K562 (cell line): ENCODE measurements at regions not wholly inside any gene's neighbourhood (a gene's known extent, or its start where the extent isn't known, plus 50 kb on each side); places are given as distances from the start of the nearest gene placed in this dataset.

Experiments
- BCOR ChIP-seq: fragments of 450-650 bp; IDR thresholded peaks from 2 replicates; pipeline ENCODE4 v1.6.1; 2016
- FOXO4 ChIP-seq: fragments of 450-650 bp; formaldehyde crosslinking; IDR thresholded peaks from 2 replicates; pipeline ENCODE4 v1.4.0; 2020; ENCODE audit warnings: mild to moderate bottlenecking, moderate library complexity
- KDM5B ChIP-seq: fragments of 200-600 bp; sonication (generic); IDR thresholded peaks from 2 replicates; pipeline ENCODE4 v1.6.1; 2012; ENCODE audit warnings: low read depth, mild to moderate bottlenecking, moderate library complexity, low read length, control low read depth, inconsistent platforms; ENCODE audit not compliant: insufficient replicate concordance
- MLLT1 ChIP-seq, 2 experiments: fragments of 450-650 bp; IDR thresholded peaks; 2 replicates each; pipeline ENCODE4 v1.6.1; 2016
- SAFB ChIP-seq: fragments of 200-400 bp; formaldehyde crosslinking; IDR thresholded peaks from 2 replicates; pipeline ENCODE4 v1.6.1; 2017; ENCODE audit warnings: low read depth, low read length, borderline replicate concordance
- SMAD4 ChIP-seq: fragments of 250-450 bp; sonication (Bioruptor Pico); conservative IDR thresholded peaks from 2 replicates; pipeline ENCODE4 v1.8.0; 2021; ENCODE audit warnings: inconsistent platforms, mild to moderate bottlenecking, moderate library complexity
- ZNF511 ChIP-seq: sonication (generic); formaldehyde crosslinking; IDR thresholded peaks from 2 replicates; pipeline ENCODE4 v1.8.0; 2022; ENCODE audit warnings: mild to moderate bottlenecking, missing genetic modification reagents
- TF ChIP-seq, protein P1 (sequence below): fragments of 450-650 bp; IDR thresholded peaks from 2 replicates; pipeline ENCODE4 v1.6.1; 2018; ENCODE audit not compliant: partially characterized antibody
- TF ChIP-seq, protein P2 (sequence below): fragments of 450-650 bp; IDR thresholded peaks from 2 replicates; pipeline ENCODE4 v1.6.1; 2016; ENCODE audit warnings: borderline replicate concordance
- TF ChIP-seq, protein P3 (sequence below): fragments of 450-650 bp; formaldehyde crosslinking; IDR thresholded peaks from 2 replicates; pipeline ENCODE4 v1.4.0; 2020; ENCODE audit warnings: mild to moderate bottlenecking
- TF ChIP-seq, protein P4 (sequence below): fragments of 200-800 bp; sonication (Bioruptor generic); IDR thresholded peaks from 2 replicates; pipeline ENCODE4 v1.6.1; 2017; ENCODE audit warnings: missing genetic modification characterization, missing compliant biosample characterization

GRCh38 chr6:27672113-27672799, 199.4 kb upstream of the ZNF184 start (continued):
- TF ChIP-seq, protein P1, sequence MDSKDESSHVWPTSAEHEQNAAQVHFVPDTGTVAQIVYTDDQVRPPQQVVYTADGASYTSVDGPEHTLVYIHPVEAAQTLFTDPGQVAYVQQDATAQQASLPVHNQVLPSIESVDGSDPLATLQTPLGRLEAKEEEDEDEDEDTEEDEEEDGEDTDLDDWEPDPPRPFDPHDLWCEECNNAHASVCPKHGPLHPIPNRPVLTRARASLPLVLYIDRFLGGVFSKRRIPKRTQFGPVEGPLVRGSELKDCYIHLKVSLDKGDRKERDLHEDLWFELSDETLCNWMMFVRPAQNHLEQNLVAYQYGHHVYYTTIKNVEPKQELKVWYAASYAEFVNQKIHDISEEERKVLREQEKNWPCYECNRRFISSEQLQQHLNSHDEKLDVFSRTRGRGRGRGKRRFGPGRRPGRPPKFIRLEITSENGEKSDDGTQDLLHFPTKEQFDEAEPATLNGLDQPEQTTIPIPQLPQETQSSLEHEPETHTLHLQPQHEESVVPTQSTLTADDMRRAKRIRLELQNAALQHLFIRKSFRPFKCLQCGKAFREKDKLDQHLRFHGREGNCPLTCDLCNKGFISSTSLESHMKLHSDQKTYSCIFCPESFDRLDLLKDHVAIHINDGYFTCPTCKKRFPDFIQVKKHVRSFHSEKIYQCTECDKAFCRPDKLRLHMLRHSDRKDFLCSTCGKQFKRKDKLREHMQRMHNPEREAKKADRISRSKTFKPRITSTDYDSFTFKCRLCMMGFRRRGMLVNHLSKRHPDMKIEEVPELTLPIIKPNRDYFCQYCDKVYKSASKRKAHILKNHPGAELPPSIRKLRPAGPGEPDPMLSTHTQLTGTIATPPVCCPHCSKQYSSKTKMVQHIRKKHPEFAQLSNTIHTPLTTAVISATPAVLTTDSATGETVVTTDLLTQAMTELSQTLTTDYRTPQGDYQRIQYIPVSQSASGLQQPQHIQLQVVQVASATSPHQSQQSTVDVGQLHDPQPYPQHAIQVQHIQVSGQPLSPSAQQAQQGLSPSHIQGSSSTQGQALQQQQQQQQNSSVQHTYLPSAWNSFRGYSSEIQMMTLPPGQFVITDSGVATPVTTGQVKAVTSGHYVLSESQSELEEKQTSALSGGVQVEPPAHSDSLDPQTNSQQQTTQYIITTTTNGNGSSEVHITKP = peak; percentile 68
- TF ChIP-seq, protein P2, sequence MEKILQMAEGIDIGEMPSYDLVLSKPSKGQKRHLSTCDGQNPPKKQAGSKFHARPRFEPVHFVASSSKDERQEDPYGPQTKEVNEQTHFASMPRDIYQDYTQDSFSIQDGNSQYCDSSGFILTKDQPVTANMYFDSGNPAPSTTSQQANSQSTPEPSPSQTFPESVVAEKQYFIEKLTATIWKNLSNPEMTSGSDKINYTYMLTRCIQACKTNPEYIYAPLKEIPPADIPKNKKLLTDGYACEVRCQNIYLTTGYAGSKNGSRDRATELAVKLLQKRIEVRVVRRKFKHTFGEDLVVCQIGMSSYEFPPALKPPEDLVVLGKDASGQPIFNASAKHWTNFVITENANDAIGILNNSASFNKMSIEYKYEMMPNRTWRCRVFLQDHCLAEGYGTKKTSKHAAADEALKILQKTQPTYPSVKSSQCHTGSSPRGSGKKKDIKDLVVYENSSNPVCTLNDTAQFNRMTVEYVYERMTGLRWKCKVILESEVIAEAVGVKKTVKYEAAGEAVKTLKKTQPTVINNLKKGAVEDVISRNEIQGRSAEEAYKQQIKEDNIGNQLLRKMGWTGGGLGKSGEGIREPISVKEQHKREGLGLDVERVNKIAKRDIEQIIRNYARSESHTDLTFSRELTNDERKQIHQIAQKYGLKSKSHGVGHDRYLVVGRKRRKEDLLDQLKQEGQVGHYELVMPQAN = no peak; the same call in 1 of the 2 replicates
- no peak; the same call in 1 of the 2 replicates for TF ChIP-seq SMAD4 (CRISPR knock-in tag)
- TF ChIP-seq MLLT1 (IDR thresholded peaks at IDR 0.05) = peak in 1 of 2 experiments; percentile 15; a peak in 2 of 4 replicates
- peak; percentile 50 for TF ChIP-seq KDM5B
- TF ChIP-seq, protein P3, sequence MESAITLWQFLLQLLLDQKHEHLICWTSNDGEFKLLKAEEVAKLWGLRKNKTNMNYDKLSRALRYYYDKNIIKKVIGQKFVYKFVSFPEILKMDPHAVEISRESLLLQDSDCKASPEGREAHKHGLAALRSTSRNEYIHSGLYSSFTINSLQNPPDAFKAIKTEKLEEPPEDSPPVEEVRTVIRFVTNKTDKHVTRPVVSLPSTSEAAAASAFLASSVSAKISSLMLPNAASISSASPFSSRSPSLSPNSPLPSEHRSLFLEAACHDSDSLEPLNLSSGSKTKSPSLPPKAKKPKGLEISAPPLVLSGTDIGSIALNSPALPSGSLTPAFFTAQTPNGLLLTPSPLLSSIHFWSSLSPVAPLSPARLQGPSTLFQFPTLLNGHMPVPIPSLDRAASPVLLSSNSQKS (CRISPR knock-in tag) = 0 out of 2 replicates have a peak, but pooled peaks have one; percentile 16
- TF ChIP-seq, protein P4, sequence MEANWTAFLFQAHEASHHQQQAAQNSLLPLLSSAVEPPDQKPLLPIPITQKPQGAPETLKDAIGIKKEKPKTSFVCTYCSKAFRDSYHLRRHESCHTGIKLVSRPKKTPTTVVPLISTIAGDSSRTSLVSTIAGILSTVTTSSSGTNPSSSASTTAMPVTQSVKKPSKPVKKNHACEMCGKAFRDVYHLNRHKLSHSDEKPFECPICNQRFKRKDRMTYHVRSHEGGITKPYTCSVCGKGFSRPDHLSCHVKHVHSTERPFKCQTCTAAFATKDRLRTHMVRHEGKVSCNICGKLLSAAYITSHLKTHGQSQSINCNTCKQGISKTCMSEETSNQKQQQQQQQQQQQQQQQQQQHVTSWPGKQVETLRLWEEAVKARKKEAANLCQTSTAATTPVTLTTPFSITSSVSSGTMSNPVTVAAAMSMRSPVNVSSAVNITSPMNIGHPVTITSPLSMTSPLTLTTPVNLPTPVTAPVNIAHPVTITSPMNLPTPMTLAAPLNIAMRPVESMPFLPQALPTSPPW (CRISPR knock-in tag) = no peak
- TF ChIP-seq SAFB = no peak
- no peak for TF ChIP-seq FOXO4
- TF ChIP-seq ZNF511 (CRISPR knock-in tag) = peak; percentile 65; the same call in 1 of the 2 replicates
- no peak; the same call in 1 of the 2 replicates for TF ChIP-seq BCOR
